SIG-M5 (cell line): ENCODE measurements at regions not wholly inside any gene's neighbourhood (a gene's known extent, or its start where the extent isn't known, plus 50 kb on each side); places are given as distances from the start of the nearest gene placed in this dataset.
A peak's percentile ranks its signal among the peaks of the same experiment; 100 is the strongest.

Source experiments
- DNase-seq: peaks from one replicate; lab custom pipeline; 2025; lab: John Stamatoyannopoulos, UW

GRCh38 chr1:106883208-106883607 lies 173.3 kb upstream of the PRMT6 start:
- DNase-seq: no peak

- DNase-seq: no peak
Observed at GRCh38 chr1:106889059-106889458, 167.4 kb upstream of the PRMT6 start.

GRCh38 chr1:106889583-106889982 lies 166.9 kb upstream of the PRMT6 start:
- no peak for DNase-seq

- no peak for DNase-seq
Observed at GRCh38 chr1:106897976-106898375, 158.5 kb upstream of the PRMT6 start.

GRCh38 chr1:106899644-106900043 lies 156.8 kb upstream of the PRMT6 start:
- no peak for DNase-seq

- no peak for DNase-seq
Observed at GRCh38 chr1:106907795-106908194, 148.7 kb upstream of the PRMT6 start.

GRCh38 chr1:106908689-106909088 lies 147.8 kb upstream of the PRMT6 start:
- no peak for DNase-seq

- no peak for DNase-seq
Observed at GRCh38 chr1:106910798-106911197, 145.7 kb upstream of the PRMT6 start.

GRCh38 chr1:106912131-106912530 lies 144.3 kb upstream of the PRMT6 start:
- no peak for DNase-seq

- DNase-seq: no peak
Observed at GRCh38 chr1:106921186-106921585, 135.3 kb upstream of the PRMT6 start.

- no peak for DNase-seq
Observed at GRCh38 chr1:106924360-106924759, 132.1 kb upstream of the PRMT6 start.

- no peak for DNase-seq
Observed at GRCh38 chr1:106925750-106926149, 130.7 kb upstream of the PRMT6 start.

- DNase-seq: no peak
Observed at GRCh38 chr1:106926803-106927582, 129.5 kb upstream of the PRMT6 start.

- DNase-seq: peak; percentile 9
Observed at GRCh38 chr1:106937104-106937503, 119.4 kb upstream of the PRMT6 start.

- no peak for DNase-seq
Observed at GRCh38 chr1:106944721-106945120, 111.8 kb upstream of the PRMT6 start.

GRCh38 chr1:106952776-106953175 lies 103.7 kb upstream of the PRMT6 start:
- no peak for DNase-seq

GRCh38 chr1:106954661-106955229 lies 101.7 kb upstream of the PRMT6 start:
- DNase-seq: no peak

- DNase-seq: no peak
Observed at GRCh38 chr1:106956721-106957120, 99.8 kb upstream of the PRMT6 start.

- DNase-seq: no peak
Observed at GRCh38 chr1:106957795-106958194, 98.7 kb upstream of the PRMT6 start.

- DNase-seq: no peak
Observed at GRCh38 chr1:106960412-106960811, 96.1 kb upstream of the PRMT6 start.

- DNase-seq: no peak
Observed at GRCh38 chr1:106961646-106962045, 94.8 kb upstream of the PRMT6 start.

GRCh38 chr1:106962591-106962990 lies 93.9 kb upstream of the PRMT6 start:
- DNase-seq: no peak

GRCh38 chr1:106964495-106964894 lies 92.0 kb upstream of the PRMT6 start:
- DNase-seq: no peak

- no peak for DNase-seq
Observed at GRCh38 chr1:106968644-106969043, 87.8 kb upstream of the PRMT6 start.
